AG09309 (cell line): ENCODE measurements at regions not wholly inside any gene's neighbourhood (a gene's known extent, or its start where the extent isn't known, plus 50 kb on each side); places are given as distances from the start of the nearest gene placed in this dataset.

ENCODE experiments used
- DNase-seq: peaks from one replicate; pipeline ENCODE4 v3.0.0-alpha.2; 2010; ENCODE audit warnings: low read depth
- H3K4me3 ChIP-seq: 2 replicates; pipeline ENCODE4 v1.5.1; 2011; ENCODE audit warnings: mild to moderate bottlenecking, low read depth, low read length, moderate library complexity; ENCODE audit not compliant: control insufficient read depth
- CTCF ChIP-seq: IDR thresholded peaks from 2 replicates; pipeline ENCODE4 v1.5.1; 2011; ENCODE audit warnings: mild to moderate bottlenecking, low read depth, low read length, inconsistent platforms; ENCODE audit not compliant: insufficient read depth, control insufficient read depth; ENCODE audit errors: missing control alignments

GRCh38 chr19:34017024-34017423, 155.3 kb upstream of the LSM14A start:
- no peak for TF ChIP-seq CTCF
- no peak for DNase-seq
- no peak overlapping the region for H3K4me3 ChIP-seq

- no peak overlapping the region for H3K4me3 ChIP-seq
- no peak for TF ChIP-seq CTCF
- no peak for DNase-seq
These were observed 154.7 kb upstream of the LSM14A start for GRCh38 chr19:34017601-34018000.

- H3K4me3 ChIP-seq, result no peak overlapping the region
- no peak for DNase-seq
- no peak for TF ChIP-seq CTCF
These were observed 153.8 kb upstream of the LSM14A start for GRCh38 chr19:34018546-34018945.

- no peak for TF ChIP-seq CTCF
- no peak for DNase-seq
- no peak overlapping the region for H3K4me3 ChIP-seq
These were observed 148.9 kb upstream of the LSM14A start for GRCh38 chr19:34023381-34023780.

- H3K4me3 ChIP-seq, result no peak overlapping the region
- TF ChIP-seq CTCF, result no peak
- DNase-seq, result no peak
These were observed 138.4 kb upstream of the LSM14A start for GRCh38 chr19:34033880-34034279.

- DNase-seq, result no peak
- TF ChIP-seq CTCF, result no peak
- no peak overlapping the region for H3K4me3 ChIP-seq
These were observed 137.9 kb upstream of the LSM14A start for GRCh38 chr19:34034318-34034846.
